Neural crest cell (in vitro differentiated cells): ENCODE measurements at regions not wholly inside any gene's neighbourhood (a gene's known extent, or its start where the extent isn't known, plus 50 kb on each side); places are given as distances from the start of the nearest gene placed in this dataset.

ENCODE experiments used
- DNase-seq: peaks from one replicate; pipeline ENCODE4 v3.0.0; 2021; ENCODE audit warnings: low read depth, mixed read lengths, low spot score
- H3K27ac Mint-ChIP-seq: one replicate; pipeline ENCODE4 v1.8.0; 2021; ENCODE audit warnings: mild to moderate bottlenecking, mixed read lengths; ENCODE audit not compliant: unreplicated experiment
- H3K27me3 Mint-ChIP-seq: 2 replicates; pipeline ENCODE4 v1.8.0; 2021; ENCODE audit warnings: low read depth, mild to moderate bottlenecking, mixed read lengths
- H3K36me3 Mint-ChIP-seq: 2 replicates; pipeline ENCODE4 v1.8.0; 2021; ENCODE audit warnings: low read depth, mild to moderate bottlenecking, mixed read lengths
- H3K4me1 Mint-ChIP-seq: 2 replicates; pipeline ENCODE4 v1.8.0; 2021; ENCODE audit warnings: mixed read lengths
- H3K4me3 Mint-ChIP-seq: one replicate; pipeline ENCODE4 v1.8.0; 2021; ENCODE audit warnings: mild to moderate bottlenecking, mixed read lengths
- H3K9me3 Mint-ChIP-seq: 2 replicates; pipeline ENCODE4 v1.8.0; 2021; ENCODE audit warnings: mixed read lengths
- TF ChIP-seq, protein P1 (sequence below): fragments of 200-600 bp; sonication (generic); conservative IDR thresholded peaks from 2 replicates; pipeline ENCODE4 v1.5.0; 2021; ENCODE audit warnings: antibody characterized with exemption, mild to moderate bottlenecking

GRCh38 chr2:7999683-8000476, 682.0 kb upstream of the ID2 start:
- TF ChIP-seq, protein P1, sequence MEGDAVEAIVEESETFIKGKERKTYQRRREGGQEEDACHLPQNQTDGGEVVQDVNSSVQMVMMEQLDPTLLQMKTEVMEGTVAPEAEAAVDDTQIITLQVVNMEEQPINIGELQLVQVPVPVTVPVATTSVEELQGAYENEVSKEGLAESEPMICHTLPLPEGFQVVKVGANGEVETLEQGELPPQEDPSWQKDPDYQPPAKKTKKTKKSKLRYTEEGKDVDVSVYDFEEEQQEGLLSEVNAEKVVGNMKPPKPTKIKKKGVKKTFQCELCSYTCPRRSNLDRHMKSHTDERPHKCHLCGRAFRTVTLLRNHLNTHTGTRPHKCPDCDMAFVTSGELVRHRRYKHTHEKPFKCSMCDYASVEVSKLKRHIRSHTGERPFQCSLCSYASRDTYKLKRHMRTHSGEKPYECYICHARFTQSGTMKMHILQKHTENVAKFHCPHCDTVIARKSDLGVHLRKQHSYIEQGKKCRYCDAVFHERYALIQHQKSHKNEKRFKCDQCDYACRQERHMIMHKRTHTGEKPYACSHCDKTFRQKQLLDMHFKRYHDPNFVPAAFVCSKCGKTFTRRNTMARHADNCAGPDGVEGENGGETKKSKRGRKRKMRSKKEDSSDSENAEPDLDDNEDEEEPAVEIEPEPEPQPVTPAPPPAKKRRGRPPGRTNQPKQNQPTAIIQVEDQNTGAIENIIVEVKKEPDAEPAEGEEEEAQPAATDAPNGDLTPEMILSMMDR = no peak
- Mint-ChIP-seq H3K4me3 (no peak overlapping the region), H3K4me1 (peaks cover 19% of the 10 kb centered on the region), H3K36me3 (no peaks in the 10 kb centered on the region), H3K27me3 (no peaks in the 10 kb centered on the region), H3K9me3 (no peaks in the 10 kb centered on the region), H3K27ac (no peak overlapping the region)
- no peak for DNase-seq

GRCh38 chr2:8000870-8001269, 681.0 kb upstream of the ID2 start:
- DNase-seq = no peak
- Mint-ChIP-seq H3K36me3 (no peaks in the 10 kb centered on the region), H3K4me1 (peaks cover 18% of the 10 kb centered on the region), H3K27ac (no peak overlapping the region), H3K4me3 (no peak overlapping the region), H3K27me3 (no peaks in the 10 kb centered on the region), H3K9me3 (peaks cover 2% of the 10 kb centered on the region)
- TF ChIP-seq, protein P1 = peak; percentile 23

GRCh38 chr2:8002765-8003393, 679.0 kb upstream of the ID2 start:
- peaks cover 6% of the 10 kb centered on the region for H3K9me3 Mint-ChIP-seq
- TF ChIP-seq, protein P1 = no peak
- no peak overlapping the region for H3K4me3 Mint-ChIP-seq
- H3K36me3 Mint-ChIP-seq = no peaks in the 10 kb centered on the region
- H3K27ac Mint-ChIP-seq = no peak overlapping the region
- peaks cover 18% of the 10 kb centered on the region for H3K4me1 Mint-ChIP-seq
- H3K27me3 Mint-ChIP-seq = no peaks in the 10 kb centered on the region
- DNase-seq = no peak

GRCh38 chr2:8003462-8004075, 678.3 kb upstream of the ID2 start:
- H3K4me3 Mint-ChIP-seq = no peak overlapping the region
- H3K36me3 Mint-ChIP-seq = no peaks in the 10 kb centered on the region
- no peaks in the 10 kb centered on the region for H3K27me3 Mint-ChIP-seq
- DNase-seq = no peak
- TF ChIP-seq, protein P1 = no peak
- no peak overlapping the region for H3K27ac Mint-ChIP-seq
- peaks cover 6% of the 10 kb centered on the region for H3K9me3 Mint-ChIP-seq
- H3K4me1 Mint-ChIP-seq = peaks cover 18% of the 10 kb centered on the region

DNA sequence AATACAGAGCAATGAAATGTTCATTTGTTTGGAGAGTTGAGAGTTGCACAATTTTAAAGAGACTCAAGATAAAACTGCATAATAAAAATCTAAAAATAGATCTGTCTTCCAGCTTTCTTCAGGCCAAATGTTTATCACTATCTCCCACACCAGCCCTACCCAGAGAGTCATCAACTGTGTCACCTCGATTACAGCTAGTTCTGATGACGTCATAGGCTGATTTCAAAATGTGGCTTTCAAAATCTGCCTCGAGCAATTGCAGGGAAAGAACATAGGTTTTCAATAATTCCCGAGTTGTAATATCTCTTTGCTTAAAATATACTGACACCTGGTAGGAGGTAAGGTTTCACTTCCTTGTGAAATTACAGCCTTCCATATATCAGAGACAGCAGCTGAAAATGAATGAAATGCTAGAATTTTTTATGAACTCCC, 677.6 kb upstream of the ID2 start:
- Mint-ChIP-seq H3K27me3 (no peaks in the 10 kb centered on the region), H3K4me3 (no peak overlapping the region), H3K27ac (no peak overlapping the region), H3K9me3 (peaks cover 6% of the 10 kb centered on the region), H3K36me3 (no peaks in the 10 kb centered on the region), H3K4me1 (peaks cover 18% of the 10 kb centered on the region)
- DNase-seq = no peak
- TF ChIP-seq, protein P1 = no peak
